DND-41 (cell line): ENCODE measurements at regions not wholly inside any gene's neighbourhood (a gene's known extent, or its start where the extent isn't known, plus 50 kb on each side); places are given as distances from the start of the nearest gene placed in this dataset.

Experiments used
- ATAC-seq: fragments of 200-7000 bp; cut with Tn5 transposase; 3 replicates; pipeline ENCODE4 v1.9.1; 2021; ENCODE audit warnings: low read depth; ENCODE audit not compliant: insufficient read depth
- DNase-seq: peaks from one replicate; pipeline ENCODE4 v3.0.0-alpha.2; 2020
- H2AFZ ChIP-seq: 2 replicates; pipeline ENCODE4 v1.6.0; 2012; ENCODE audit warnings: low read depth, low read length
- H3K27ac ChIP-seq: 2 replicates; pipeline ENCODE4 v1.5.1; 2012; ENCODE audit warnings: low read length, inconsistent platforms
- H3K27me3 ChIP-seq: fragments of 200-600 bp; sonication (generic); 2 replicates; pipeline ENCODE4 v1.6.0; 2012; ENCODE audit warnings: low read length, mild to moderate bottlenecking, inconsistent platforms; ENCODE audit not compliant: insufficient read depth, poor library complexity
- H3K36me3 ChIP-seq: 2 replicates; pipeline ENCODE4 v1.5.1; 2012; ENCODE audit warnings: low read length, inconsistent platforms; ENCODE audit not compliant: insufficient read depth
- H3K4me1 ChIP-seq: 2 replicates; pipeline ENCODE4 v1.5.1; 2012; ENCODE audit warnings: mild to moderate bottlenecking, low read length; ENCODE audit not compliant: insufficient read depth
- H3K4me2 ChIP-seq: 2 replicates; pipeline ENCODE4 v1.6.0; 2012; ENCODE audit warnings: mild to moderate bottlenecking, moderate library complexity, low read length, inconsistent platforms; ENCODE audit not compliant: insufficient read depth
- H3K4me3 ChIP-seq, 2 experiments: fragments of 200-600 bp in 1 of 2; shearing (Covaris generic) in 1 of 2; 2 replicates each; pipeline ENCODE4 v1.5.1; 2012 to 2016; ENCODE audit warnings: inconsistent platforms in 2 of 2, low read length in 2 of 2, mild to moderate bottlenecking in 2 of 2, low read depth in 1 of 2, moderate library complexity in 1 of 2
- H3K79me2 ChIP-seq: 2 replicates; pipeline ENCODE4 v1.6.0; 2012; ENCODE audit warnings: low read length, inconsistent platforms; ENCODE audit not compliant: insufficient read depth
- H3K9ac ChIP-seq: 2 replicates; pipeline ENCODE4 v1.6.0; 2012; ENCODE audit warnings: low read depth, mild to moderate bottlenecking, inconsistent platforms, low read length, moderate library complexity
- H3K9me3 ChIP-seq: 2 replicates; pipeline ENCODE4 v1.5.1; 2012; ENCODE audit warnings: low read length, moderate library complexity, mild to moderate bottlenecking, inconsistent platforms; ENCODE audit not compliant: insufficient read depth, severe bottlenecking
- H4K20me1 ChIP-seq: 2 replicates; pipeline ENCODE4 v1.6.0; 2012; ENCODE audit warnings: low read length; ENCODE audit not compliant: insufficient read depth
- EZH2 ChIP-seq: IDR thresholded peaks from 3 replicates; pipeline ENCODE4 v1.6.1; 2012; ENCODE audit warnings: borderline replicate concordance, low read depth, mild to moderate bottlenecking, moderate library complexity, low read length, inconsistent platforms; ENCODE audit not compliant: severe bottlenecking
- TF ChIP-seq, protein P1 (sequence below): IDR thresholded peaks from 2 replicates; pipeline ENCODE4 v1.5.1; 2012; ENCODE audit warnings: borderline replicate concordance, low read length, moderate library complexity, mild to moderate bottlenecking; ENCODE audit not compliant: poor library complexity, severe bottlenecking; ENCODE audit errors: extremely low read depth

DNA sequence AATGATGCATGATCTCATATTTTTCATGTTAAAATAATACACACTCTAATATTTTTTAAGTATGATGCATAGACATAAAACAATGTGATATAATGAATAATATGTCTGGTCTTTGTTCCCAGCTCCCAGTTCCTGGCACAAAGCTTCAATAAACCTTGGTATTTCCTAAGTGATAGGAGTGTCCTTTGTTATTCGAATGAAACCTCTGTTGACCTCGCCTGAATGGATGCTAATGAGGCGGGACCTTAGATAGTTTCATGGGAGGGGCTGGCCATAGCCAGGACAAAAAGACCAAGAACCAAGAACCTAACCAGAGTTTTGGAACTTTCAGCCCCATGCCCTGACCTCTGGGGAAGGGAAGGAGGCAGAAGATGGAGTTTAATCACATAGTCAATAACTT, 257.7 kb upstream of the COPS8 start:
- ATAC-seq (no peak), DNase-seq (no peak)
- TF ChIP-seq EZH2: no peak
- Histone ChIP-seq H3K27me3 (no peaks in the 10 kb centered on the region), H3K9ac (no peak overlapping the region), H3K9me3 (no peaks in the 10 kb centered on the region), H3K4me1 (no peaks in the 10 kb centered on the region), H3K4me2 (no peak overlapping the region), H3K27ac (no peak overlapping the region), H3K79me2 (no peaks in the 10 kb centered on the region), H4K20me1 (no peaks in the 10 kb centered on the region), H2AFZ (no peak overlapping the region), H3K36me3 (no peaks in the 10 kb centered on the region), H3K4me3 (no peak overlapping the region)

DNA sequence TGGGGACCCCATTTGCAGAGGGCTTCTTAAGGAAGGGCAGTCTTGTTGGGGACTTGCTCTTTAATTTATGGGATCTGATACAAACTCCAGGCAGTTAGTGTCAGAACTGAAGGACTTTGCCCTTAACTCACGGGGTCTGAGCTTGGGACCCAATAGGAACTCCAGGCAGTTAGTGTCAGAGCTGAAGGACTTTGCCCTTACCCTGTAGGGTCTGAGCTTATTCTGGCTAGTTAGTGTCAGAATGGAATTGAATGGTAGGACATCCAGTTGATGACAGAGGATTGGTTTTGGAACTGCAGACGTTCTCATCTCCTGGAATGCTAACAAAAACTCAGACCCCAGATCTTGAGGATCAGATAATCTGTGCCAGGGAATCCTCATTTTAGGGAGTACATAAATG, 256.9 kb upstream of the COPS8 start:
- Histone ChIP-seq H3K4me2 (no peak overlapping the region), H3K36me3 (no peaks in the 10 kb centered on the region)
- TF ChIP-seq EZH2: no peak
- TF ChIP-seq, protein P1, sequence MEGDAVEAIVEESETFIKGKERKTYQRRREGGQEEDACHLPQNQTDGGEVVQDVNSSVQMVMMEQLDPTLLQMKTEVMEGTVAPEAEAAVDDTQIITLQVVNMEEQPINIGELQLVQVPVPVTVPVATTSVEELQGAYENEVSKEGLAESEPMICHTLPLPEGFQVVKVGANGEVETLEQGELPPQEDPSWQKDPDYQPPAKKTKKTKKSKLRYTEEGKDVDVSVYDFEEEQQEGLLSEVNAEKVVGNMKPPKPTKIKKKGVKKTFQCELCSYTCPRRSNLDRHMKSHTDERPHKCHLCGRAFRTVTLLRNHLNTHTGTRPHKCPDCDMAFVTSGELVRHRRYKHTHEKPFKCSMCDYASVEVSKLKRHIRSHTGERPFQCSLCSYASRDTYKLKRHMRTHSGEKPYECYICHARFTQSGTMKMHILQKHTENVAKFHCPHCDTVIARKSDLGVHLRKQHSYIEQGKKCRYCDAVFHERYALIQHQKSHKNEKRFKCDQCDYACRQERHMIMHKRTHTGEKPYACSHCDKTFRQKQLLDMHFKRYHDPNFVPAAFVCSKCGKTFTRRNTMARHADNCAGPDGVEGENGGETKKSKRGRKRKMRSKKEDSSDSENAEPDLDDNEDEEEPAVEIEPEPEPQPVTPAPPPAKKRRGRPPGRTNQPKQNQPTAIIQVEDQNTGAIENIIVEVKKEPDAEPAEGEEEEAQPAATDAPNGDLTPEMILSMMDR: no peak

DNA sequence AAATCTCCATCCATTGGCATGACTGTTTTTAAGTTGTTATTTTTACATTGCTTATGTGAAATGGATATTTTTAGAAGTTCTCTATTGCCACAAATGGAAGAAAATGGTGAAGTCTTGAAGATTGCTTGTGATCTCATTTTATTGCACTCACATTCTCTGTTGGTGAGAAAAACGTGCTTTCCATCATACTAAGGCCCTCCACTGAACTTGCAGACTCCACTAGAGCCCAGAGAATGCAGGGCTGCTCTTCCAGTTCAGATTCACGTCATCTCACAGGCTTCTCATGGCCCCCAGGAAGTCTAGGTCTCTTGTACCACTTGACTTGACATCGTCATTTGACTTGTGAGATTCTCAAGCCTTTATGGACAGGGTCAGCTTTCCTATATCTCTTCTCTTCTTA, 254.8 kb upstream of the COPS8 start:
- H3K36me3 ChIP-seq: no peaks in the 10 kb centered on the region
- no peaks in the 10 kb centered on the region for H3K9me3 ChIP-seq
- no peaks in the 10 kb centered on the region for H3K4me1 ChIP-seq
- ATAC-seq (no peak), DNase-seq (no peak)
- H2AFZ ChIP-seq: no peak overlapping the region
- TF ChIP-seq, protein P1: no peak
- TF ChIP-seq EZH2: no peak
- no peak overlapping the region for H3K4me2 ChIP-seq
- no peak overlapping the region for H3K27ac ChIP-seq
- no peaks in the 10 kb centered on the region for H3K27me3 ChIP-seq
- no peaks in the 10 kb centered on the region for H3K79me2 ChIP-seq
- H4K20me1 ChIP-seq: no peaks in the 10 kb centered on the region
- no peak overlapping the region for H3K4me3 ChIP-seq
- no peak overlapping the region for H3K9ac ChIP-seq

More for the DNA sequence above, 256.9 kb upstream of the COPS8 start:
- no peaks in the 10 kb centered on the region for H3K4me1 ChIP-seq
- H3K4me3 ChIP-seq: no peak overlapping the region
- no peaks in the 10 kb centered on the region for H3K9me3 ChIP-seq
- ATAC-seq (no peak), DNase-seq (no peak)
- H3K27me3 ChIP-seq: no peaks in the 10 kb centered on the region
- no peak overlapping the region for H2AFZ ChIP-seq
- no peaks in the 10 kb centered on the region for H3K79me2 ChIP-seq
- no peak overlapping the region for H3K9ac ChIP-seq
- H3K27ac ChIP-seq: no peak overlapping the region
- H4K20me1 ChIP-seq: no peaks in the 10 kb centered on the region

DNA sequence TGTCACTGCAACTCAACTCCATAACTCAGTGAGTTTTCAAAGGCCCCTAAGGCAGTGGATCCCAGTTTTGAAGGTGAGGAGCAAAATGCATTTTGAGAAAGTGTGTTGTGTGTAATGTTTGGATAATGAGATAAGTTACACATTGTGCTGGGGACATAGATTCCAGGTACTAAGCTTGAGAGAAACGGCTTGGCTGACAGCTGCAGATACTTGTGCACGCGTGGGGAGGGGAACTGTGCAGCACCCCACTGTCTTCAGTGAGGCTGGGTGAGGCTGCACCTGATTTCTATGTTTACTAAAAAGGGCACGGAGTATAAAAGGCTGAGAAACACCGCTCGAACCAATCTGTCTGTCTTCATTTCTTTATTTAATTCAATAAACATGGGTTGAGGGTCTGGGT, 254.0 kb upstream of the COPS8 start:
- ATAC-seq (no peak), DNase-seq (no peak)
- H2AFZ ChIP-seq: no peak overlapping the region
- no peak overlapping the region for H3K27ac ChIP-seq
- no peaks in the 10 kb centered on the region for H3K27me3 ChIP-seq
- H3K36me3 ChIP-seq: no peaks in the 10 kb centered on the region
- no peaks in the 10 kb centered on the region for H3K79me2 ChIP-seq
- H3K9me3 ChIP-seq: no peaks in the 10 kb centered on the region
- H3K4me2 ChIP-seq: no peak overlapping the region
- H3K4me3 ChIP-seq: no peak overlapping the region
- no peak overlapping the region for H3K9ac ChIP-seq
- TF ChIP-seq EZH2: no peak
- TF ChIP-seq, protein P1: no peak
- no peaks in the 10 kb centered on the region for H4K20me1 ChIP-seq
- no peaks in the 10 kb centered on the region for H3K4me1 ChIP-seq
